Neural crest cell (in vitro differentiated cells): ENCODE measurements at regions not wholly inside any gene's neighbourhood (a gene's known extent, or its start where the extent isn't known, plus 50 kb on each side); places are given as distances from the start of the nearest gene placed in this dataset.

Experiments
- DNase-seq: peaks from one replicate; pipeline ENCODE4 v3.0.0; 2021; ENCODE audit warnings: low read depth, mixed read lengths, low spot score
- H3K27ac Mint-ChIP-seq: one replicate; pipeline ENCODE4 v1.8.0; 2021; ENCODE audit warnings: mild to moderate bottlenecking, mixed read lengths; ENCODE audit not compliant: unreplicated experiment
- H3K27me3 Mint-ChIP-seq: 2 replicates; pipeline ENCODE4 v1.8.0; 2021; ENCODE audit warnings: low read depth, mild to moderate bottlenecking, mixed read lengths
- H3K36me3 Mint-ChIP-seq: 2 replicates; pipeline ENCODE4 v1.8.0; 2021; ENCODE audit warnings: low read depth, mild to moderate bottlenecking, mixed read lengths
- H3K4me1 Mint-ChIP-seq: 2 replicates; pipeline ENCODE4 v1.8.0; 2021; ENCODE audit warnings: mixed read lengths
- H3K4me3 Mint-ChIP-seq: one replicate; pipeline ENCODE4 v1.8.0; 2021; ENCODE audit warnings: mild to moderate bottlenecking, mixed read lengths
- H3K9me3 Mint-ChIP-seq: 2 replicates; pipeline ENCODE4 v1.8.0; 2021; ENCODE audit warnings: mixed read lengths
- CTCF ChIP-seq: fragments of 200-600 bp; sonication (generic); conservative IDR thresholded peaks from 2 replicates; pipeline ENCODE4 v1.5.0; 2021; ENCODE audit warnings: antibody characterized with exemption, mild to moderate bottlenecking

DNA sequence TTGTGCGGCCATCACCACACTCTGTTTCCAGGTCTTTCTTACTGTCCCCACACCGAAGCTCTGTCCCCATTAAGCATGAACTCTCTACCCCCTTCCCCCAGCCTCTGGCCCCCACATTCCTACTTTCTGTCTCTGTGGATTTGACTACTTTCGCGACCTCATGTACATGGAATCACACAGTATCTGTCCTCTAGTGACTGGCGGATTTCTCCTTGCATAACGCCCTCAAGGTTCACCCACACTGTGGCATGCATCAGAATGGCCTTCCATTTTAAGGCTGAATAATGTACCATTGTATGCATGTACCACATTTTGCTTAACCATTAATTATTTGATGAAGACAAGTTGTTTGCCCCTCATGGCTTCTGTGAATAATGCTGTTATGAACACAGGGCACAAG is 467.6 kb upstream of the HS6ST1 start:
- H3K4me3 Mint-ChIP-seq = no peak overlapping the region
- H3K36me3 Mint-ChIP-seq = no peaks in the 10 kb centered on the region
- no peaks in the 10 kb centered on the region for H3K27me3 Mint-ChIP-seq
- H3K9me3 Mint-ChIP-seq = peaks cover 4% of the 10 kb centered on the region
- H3K27ac Mint-ChIP-seq = no peak overlapping the region
- TF ChIP-seq CTCF = no peak
- DNase-seq = no peak
- peaks cover 12% of the 10 kb centered on the region for H3K4me1 Mint-ChIP-seq

DNA sequence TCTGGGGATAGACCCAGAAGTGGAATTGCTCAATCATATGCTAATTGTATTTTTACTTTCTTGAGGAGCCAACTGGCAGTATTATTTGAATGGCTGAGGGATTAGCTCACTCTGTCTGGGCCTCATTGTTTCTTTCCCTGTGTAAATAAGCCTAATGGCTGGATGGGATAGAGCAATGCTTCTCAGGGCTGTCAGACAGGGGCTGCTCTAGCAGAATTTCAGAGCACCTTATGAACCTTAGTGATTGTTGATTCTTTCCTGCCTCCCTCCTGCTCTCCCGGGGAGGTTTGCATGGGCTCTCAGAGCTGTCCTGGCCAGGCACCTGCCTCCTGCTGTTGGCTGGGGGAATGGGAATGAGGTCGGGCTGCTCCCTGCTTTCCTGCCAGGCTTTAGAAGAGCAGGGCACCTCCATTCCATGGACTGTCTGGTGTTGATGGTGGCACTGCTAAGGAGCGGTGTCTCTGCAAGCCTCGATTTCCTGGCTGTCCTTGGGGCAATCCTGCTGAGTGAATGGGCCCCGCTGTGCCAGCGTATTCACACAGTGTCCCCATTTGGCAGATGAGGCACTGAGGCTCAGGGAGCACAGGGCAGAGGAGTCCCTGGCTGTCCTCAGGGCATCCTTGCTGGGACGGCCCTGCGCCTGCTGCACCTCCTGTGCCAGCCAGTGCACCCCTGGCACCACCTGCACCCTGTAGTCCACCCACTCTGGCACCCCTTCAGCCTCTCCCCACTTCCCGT is 468.2 kb upstream of the HS6ST1 start:
- TF ChIP-seq CTCF = no peak
- H3K4me1 Mint-ChIP-seq = peaks cover 13% of the 10 kb centered on the region
- H3K27me3 Mint-ChIP-seq = no peaks in the 10 kb centered on the region
- H3K4me3 Mint-ChIP-seq = no peak overlapping the region
- DNase-seq = no peak
- no peaks in the 10 kb centered on the region for H3K36me3 Mint-ChIP-seq
- H3K9me3 Mint-ChIP-seq = peaks cover 4% of the 10 kb centered on the region
- H3K27ac Mint-ChIP-seq = peak overlapping the region; percentile 81

DNA sequence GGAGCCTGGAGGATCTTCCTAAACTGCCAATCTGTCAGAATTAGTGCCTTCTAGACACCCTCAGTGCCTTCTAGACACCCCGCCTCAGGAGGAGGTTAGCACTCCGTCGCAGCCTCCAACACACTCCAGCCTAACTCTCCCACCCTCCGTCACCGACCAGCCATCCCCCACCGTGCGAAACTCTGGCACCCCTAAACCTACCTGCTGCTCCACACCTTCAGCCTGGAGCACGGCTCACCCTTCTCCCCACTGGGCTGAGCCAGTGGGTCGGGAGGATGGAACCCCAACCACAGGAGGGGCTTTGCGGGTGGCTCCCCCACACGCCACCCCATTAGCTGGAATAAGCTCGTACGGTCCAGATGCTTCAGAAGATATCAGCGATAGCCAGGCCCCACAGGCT is 468.9 kb upstream of the HS6ST1 start:
- DNase-seq = no peak
- no peak for TF ChIP-seq CTCF

GRCh38 chr2:128788636-128789220 is 470.1 kb upstream of the HS6ST1 start:
- H3K4me3 Mint-ChIP-seq = no peak overlapping the region
- no peak for DNase-seq
- H3K27me3 Mint-ChIP-seq = no peaks in the 10 kb centered on the region
- H3K9me3 Mint-ChIP-seq = peaks cover 4% of the 10 kb centered on the region
- TF ChIP-seq CTCF = no peak
- peaks cover 13% of the 10 kb centered on the region for H3K4me1 Mint-ChIP-seq
- H3K27ac Mint-ChIP-seq = no peak overlapping the region
- no peaks in the 10 kb centered on the region for H3K36me3 Mint-ChIP-seq

More for the DNA sequence above, 468.9 kb upstream of the HS6ST1 start:
- H3K36me3 Mint-ChIP-seq = no peaks in the 10 kb centered on the region
- peak overlapping the region; percentile 81 for H3K27ac Mint-ChIP-seq
- H3K27me3 Mint-ChIP-seq = no peaks in the 10 kb centered on the region
- peaks cover 4% of the 10 kb centered on the region for H3K9me3 Mint-ChIP-seq
- H3K4me3 Mint-ChIP-seq = no peak overlapping the region
- peaks cover 13% of the 10 kb centered on the region for H3K4me1 Mint-ChIP-seq

DNA sequence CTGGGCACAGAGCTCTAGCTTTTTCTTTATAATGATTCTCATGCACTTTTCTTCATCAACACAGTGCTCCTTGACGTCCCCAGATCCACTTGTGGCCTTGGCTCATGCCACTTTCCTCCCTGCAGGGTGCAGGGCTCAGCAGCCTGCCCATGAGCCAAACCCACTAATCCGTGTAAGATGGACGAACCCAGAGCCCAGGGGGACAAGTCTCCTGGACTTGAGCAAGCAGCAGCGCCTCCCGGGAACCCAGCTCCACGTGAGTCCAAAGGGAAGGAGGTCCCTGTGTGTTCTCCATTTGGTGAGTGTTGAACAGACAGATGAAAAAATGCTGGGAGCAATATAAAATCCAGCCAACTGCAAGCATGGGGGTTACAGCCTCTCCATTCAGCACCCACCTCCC is 470.6 kb upstream of the HS6ST1 start:
- H3K27me3 Mint-ChIP-seq = no peaks in the 10 kb centered on the region

More for the DNA sequence above, 470.6 kb upstream of the HS6ST1 start:
- H3K9me3 Mint-ChIP-seq = peaks cover 4% of the 10 kb centered on the region
- H3K27ac Mint-ChIP-seq = no peak overlapping the region
- H3K36me3 Mint-ChIP-seq = no peaks in the 10 kb centered on the region
- peaks cover 13% of the 10 kb centered on the region for H3K4me1 Mint-ChIP-seq
- no peak for DNase-seq
- no peak for TF ChIP-seq CTCF
- no peak overlapping the region for H3K4me3 Mint-ChIP-seq
